Mesothelial cell of epicardium (in vitro differentiated cells): ENCODE measurements at regions not wholly inside any gene's neighbourhood (a gene's known extent, or its start where the extent isn't known, plus 50 kb on each side); places are given as distances from the start of the nearest gene placed in this dataset.

Source experiments
- DNase-seq, 2 experiments: peaks; one replicate each; pipeline ENCODE4 v3.0.0; 2021; ENCODE audit warnings: low spot score in 2 of 2; ENCODE audit not compliant: unreplicated experiment in 2 of 2
- H3K27ac Mint-ChIP-seq: 2 replicates; pipeline ENCODE4 v1.8.0; 2021; ENCODE audit warnings: mixed read lengths
- H3K27me3 Mint-ChIP-seq: 2 replicates; pipeline ENCODE4 v1.8.0; 2021; ENCODE audit warnings: low read depth, mixed read lengths
- H3K36me3 Mint-ChIP-seq: 2 replicates; pipeline ENCODE4 v1.8.0; 2021; ENCODE audit warnings: mixed read lengths
- H3K4me1 Mint-ChIP-seq: 2 replicates; pipeline ENCODE4 v1.8.0; 2021; ENCODE audit warnings: mixed read lengths
- H3K4me3 Mint-ChIP-seq: 2 replicates; pipeline ENCODE4 v1.8.0; 2021; ENCODE audit warnings: mild to moderate bottlenecking, moderate library complexity, mixed read lengths
- H3K9me3 Mint-ChIP-seq: 2 replicates; pipeline ENCODE4 v1.8.0; 2021; ENCODE audit warnings: mixed read lengths
- CTCF ChIP-seq: fragments of 200-600 bp; sonication (generic); IDR thresholded peaks from one replicate; pipeline ENCODE4 v1.5.0; 2021; ENCODE audit warnings: antibody characterized with exemption; ENCODE audit not compliant: unreplicated experiment

- peaks cover 89% of the 10 kb centered on the region for H3K27me3 Mint-ChIP-seq
- peaks cover 10% of the 10 kb centered on the region for H3K4me1 Mint-ChIP-seq
- no peak overlapping the region for H3K27ac Mint-ChIP-seq
- no peaks in the 10 kb centered on the region for H3K9me3 Mint-ChIP-seq
- H3K4me3 Mint-ChIP-seq = no peak overlapping the region
- no peak for TF ChIP-seq CTCF
- DNase-seq = no peak
- no peaks in the 10 kb centered on the region for H3K36me3 Mint-ChIP-seq
Measured at GRCh38 chr16:51757921-51758479, 606.9 kb upstream of the SALL1 start.

- DNase-seq = no peak
- TF ChIP-seq CTCF = no peak
- Mint-ChIP-seq H3K36me3 (no peaks in the 10 kb centered on the region), H3K27ac (no peak overlapping the region), H3K9me3 (no peaks in the 10 kb centered on the region), H3K4me3 (no peak overlapping the region), H3K4me1 (peaks cover 10% of the 10 kb centered on the region), H3K27me3 (peaks cover 86% of the 10 kb centered on the region)
Measured at GRCh38 chr16:51757505-51757904, 606.4 kb upstream of the SALL1 start.

DNA sequence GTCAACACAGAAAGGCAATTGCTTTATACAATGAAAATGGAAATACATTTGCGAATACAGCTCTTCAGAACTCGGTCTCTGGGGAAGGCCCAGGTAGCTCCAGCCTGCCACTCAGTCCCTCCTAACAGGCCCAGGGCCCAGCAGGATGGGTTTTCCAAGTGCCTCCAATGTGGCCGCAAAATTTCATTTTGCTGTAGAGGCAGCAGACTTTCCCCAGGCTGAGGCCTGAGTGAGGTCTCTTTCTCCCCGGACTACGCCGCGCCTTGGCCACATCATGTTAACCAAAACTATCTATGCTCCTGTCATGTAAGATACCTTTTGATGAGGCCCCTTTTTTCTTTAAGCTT, 606.0 kb upstream of the SALL1 start:
- Mint-ChIP-seq H3K4me1 (peaks cover 8% of the 10 kb centered on the region), H3K27ac (no peak overlapping the region), H3K27me3 (peaks cover 86% of the 10 kb centered on the region), H3K4me3 (no peak overlapping the region), H3K36me3 (no peaks in the 10 kb centered on the region), H3K9me3 (no peaks in the 10 kb centered on the region)
- no peak for DNase-seq
- no peak for TF ChIP-seq CTCF

GRCh38 chr16:51756447-51757123, 605.5 kb upstream of the SALL1 start:
- no peaks in the 10 kb centered on the region for H3K36me3 Mint-ChIP-seq
- no peak overlapping the region for H3K27ac Mint-ChIP-seq
- DNase-seq = no peak
- peaks cover 4% of the 10 kb centered on the region for H3K4me1 Mint-ChIP-seq
- no peaks in the 10 kb centered on the region for H3K9me3 Mint-ChIP-seq
- TF ChIP-seq CTCF = no peak
- H3K4me3 Mint-ChIP-seq = no peak overlapping the region
- H3K27me3 Mint-ChIP-seq = peaks cover 84% of the 10 kb centered on the region

DNA sequence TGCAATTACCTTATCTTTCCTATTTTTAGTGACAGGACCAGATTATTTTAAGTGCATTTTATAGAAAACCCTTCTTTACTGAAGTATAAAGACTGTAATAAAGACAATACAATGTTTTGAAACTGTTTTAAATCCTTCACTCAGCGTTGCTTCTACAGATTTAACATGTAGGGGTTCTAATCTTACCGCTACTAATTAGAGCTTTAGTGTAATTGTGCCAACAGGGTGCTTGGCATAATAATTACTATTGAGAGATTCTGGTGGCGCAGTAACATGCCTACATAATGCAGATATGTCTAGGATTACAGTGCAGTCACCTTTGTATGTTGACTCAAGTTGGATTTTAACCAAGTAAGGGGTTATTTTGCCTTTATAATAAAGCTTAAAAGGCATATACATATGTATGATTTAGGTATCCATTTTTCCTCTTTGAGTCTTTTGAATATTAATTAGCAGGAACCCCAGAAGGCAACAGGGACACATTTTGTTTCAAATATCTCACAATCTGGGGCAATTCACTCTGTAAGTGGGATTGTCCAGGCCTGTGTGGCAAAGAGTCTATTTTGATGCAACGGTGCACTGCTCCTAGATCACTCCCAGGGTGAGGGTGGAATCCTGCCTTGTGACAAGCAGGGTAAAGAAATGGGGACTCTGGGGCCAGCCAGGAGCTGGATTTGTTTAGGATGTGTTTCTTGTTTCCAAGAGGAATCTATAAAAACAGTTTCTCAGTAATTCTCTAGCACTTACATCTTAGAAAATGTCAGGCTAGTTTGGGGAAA, 604.7 kb upstream of the SALL1 start:
- Mint-ChIP-seq H3K4me3 (no peak overlapping the region), H3K4me1 (peaks cover 4% of the 10 kb centered on the region)
- DNase-seq = no peak

More for the DNA sequence above, 604.7 kb upstream of the SALL1 start:
- Mint-ChIP-seq H3K27ac (no peak overlapping the region), H3K27me3 (peaks cover 82% of the 10 kb centered on the region), H3K9me3 (no peaks in the 10 kb centered on the region), H3K36me3 (no peaks in the 10 kb centered on the region)
- no peak for TF ChIP-seq CTCF
